COLO829 (cell line): ENCODE measurements at regions not wholly inside any gene's neighbourhood (a gene's known extent, or its start where the extent isn't known, plus 50 kb on each side); places are given as distances from the start of the nearest gene placed in this dataset.
"Not testable (repeated sequence)": the region's sequence is repeated elsewhere in the genome, so short reads cannot be mapped to it uniquely, and the experiment has no call there.

Experiments used
- DNase-seq: peaks from one replicate; pipeline ENCODE4 v3.0.0; 2012; ENCODE audit warnings: low spot score

DNA sequence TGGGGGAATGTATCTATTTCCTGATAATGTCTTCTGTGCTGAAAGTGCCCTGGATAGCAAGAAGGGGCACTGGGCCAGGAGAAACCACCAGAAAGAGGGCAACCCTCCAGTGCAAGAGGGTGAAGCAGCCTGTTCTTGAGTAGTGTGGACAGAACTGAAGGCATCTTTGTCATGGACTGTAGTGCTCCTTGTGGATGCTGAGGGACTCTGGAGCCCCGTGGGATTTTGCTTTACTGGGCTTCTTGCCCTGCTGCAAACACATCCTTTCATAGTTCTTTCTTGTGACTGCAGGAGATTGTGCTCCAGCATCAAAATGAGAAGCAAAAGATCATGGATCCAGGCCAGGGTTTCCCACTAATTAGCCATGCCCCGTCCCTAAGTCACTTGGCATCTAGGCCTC is 300.6 kb downstream of the ZNF326 start:
- DNase-seq, result no peak

DNA sequence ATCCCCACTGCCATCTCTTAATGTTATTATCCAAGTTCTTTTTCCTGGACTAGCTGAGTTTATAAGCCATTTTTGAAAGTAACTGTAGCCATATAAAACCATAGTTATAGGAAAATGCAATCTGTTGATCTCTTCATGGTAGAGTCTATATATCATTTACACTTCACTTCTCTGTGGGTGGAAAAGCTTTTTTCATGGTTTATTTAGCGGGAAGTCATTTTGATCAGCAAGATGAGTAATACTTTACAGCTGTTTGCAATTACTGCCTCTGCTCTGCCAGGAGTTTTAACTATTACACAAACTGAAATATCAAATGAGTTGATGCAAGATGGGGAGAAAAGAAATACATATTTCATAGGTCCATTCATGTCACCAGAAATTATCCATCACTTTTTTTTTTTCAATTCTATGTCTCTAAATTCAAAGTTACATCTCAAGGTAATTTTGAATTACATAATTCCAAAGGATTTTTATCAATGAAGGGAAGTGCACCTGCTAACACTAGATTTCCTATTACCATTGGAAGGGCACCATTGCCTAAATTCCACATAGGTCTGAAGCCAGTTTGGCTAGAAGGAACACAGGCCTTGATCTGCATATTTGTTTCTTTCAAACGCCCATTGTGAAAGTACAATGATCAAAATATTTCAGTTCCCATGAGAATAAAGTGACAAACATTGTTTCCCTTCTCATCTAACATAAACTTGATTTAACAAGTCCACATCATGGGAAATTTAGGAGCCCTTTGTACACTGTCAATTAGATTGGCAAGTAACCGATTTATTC is 296.7 kb downstream of the ZNF326 start:
- no peak for DNase-seq

DNA sequence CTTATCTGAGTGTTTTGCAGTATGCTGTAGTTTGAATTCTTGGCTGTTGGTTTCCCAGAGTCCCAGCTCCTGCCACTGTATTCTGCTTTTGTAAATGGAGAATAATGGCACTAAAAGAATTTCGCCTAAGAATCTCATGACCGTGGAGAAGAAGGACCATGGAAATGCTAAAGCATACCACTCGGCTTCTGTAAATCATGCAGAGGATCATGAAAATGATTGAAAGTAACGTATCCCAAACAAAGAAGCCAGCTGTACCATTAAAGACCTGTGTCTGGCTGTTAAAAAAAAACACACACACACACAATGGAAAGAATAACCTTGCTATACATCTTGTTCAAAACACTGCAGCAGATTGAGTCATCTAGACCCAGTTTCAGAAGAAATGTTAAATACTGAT is 287.9 kb downstream of the ZNF326 start:
- no peak for DNase-seq

DNA sequence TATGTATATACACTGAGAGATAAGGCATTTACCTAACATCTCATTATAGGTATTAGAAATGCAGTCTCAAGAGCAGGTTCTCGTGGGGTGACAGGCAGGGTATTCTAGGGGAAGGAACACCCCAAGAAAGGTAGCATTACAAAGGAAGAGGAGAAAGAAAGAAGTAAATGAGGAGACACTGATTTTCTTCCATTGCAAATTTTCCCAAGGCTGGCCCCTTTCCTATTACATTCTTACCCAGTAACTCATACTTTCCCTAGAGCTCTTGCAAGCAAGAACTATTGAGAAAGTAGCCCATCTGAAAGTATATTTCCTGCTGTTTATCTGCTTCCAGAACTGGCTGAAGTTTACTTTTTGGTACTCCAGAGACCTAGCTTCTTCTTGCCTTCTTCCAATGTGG is 287.0 kb downstream of the ZNF326 start:
- not testable (repeated sequence) for DNase-seq

DNA sequence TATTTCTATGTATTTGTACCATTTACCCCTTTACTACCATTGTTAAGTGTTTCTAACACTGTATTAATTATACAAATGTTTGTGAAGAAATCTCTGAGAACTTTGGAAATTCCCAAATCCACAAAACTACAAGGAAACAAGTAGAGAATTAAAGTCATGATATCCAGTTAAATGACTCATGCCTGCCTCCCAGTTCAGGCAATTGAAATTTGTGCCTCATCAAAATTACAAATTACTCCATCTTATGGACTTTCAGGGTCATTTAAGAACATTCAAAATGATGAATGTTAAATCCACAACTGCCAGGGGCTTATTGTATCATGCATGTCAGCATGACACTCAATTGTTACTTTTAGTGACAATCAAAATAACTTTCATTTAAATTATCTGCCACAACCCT is 282.4 kb downstream of the ZNF326 start:
- no peak for DNase-seq

DNA sequence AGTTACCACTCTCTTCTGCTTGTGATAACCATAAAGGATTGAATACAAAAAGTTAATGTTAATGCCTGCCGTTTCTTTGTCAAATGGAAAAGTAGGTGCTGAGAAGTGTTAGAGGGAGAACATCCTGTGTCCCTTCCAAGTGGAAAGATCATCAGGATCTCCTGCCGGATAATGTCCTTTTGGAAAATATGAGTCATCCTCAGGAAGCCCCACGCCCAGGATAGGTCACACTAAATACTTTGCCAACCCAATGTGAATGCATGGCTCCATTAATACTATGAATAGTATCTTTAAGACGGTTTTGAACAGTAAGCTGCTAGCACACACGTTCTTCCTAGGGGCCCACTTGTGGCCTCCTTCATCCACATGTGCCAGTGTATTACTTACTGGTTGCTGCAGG is 279.5 kb downstream of the ZNF326 start:
- DNase-seq, result peak; percentile 17

DNA sequence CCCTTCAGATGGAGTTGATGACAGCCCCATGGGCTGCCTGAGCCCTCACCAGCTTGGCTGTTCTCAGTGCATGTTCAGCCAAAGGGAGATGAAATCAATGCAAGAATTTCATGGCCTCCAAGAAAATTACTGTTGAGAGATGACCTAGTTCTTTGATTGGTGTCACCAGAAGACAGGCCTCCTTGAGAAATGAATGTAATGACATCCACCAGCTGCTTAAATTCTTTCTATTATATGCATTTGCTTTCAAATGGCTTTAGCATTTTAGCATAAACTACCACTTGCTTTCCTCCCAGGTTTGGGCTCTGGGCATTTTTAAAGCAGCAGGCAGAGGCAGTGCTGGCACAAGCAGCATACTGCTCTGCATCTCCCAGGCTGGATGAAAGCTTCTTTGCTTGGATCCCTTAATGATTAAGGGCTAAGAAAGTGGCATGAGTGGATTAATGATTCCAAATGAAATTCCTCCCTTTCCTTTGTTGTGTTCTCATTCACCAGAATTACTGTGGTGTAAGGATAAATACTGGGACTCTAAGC is 278.4 kb downstream of the ZNF326 start:
- DNase-seq, result no peak

DNA sequence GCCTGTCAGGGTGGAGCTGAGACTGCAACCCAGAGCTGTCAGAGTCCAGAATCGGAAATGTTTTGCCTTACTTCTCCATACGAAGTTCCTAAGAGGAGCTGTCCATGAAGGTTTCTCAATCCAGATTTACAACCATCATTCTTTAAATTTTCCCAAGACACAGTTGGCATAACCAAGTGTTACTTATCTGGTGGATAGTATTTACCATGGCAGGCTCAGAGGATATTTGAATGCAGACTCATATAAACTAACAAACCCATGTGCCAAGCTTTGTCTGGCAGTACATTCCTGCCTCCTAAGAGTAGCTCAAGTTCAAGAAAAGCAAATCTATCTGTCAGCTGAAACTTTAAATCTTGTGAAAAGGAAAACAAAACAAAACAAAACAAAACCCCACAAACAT is 267.9 kb downstream of the ZNF326 start:
- no peak for DNase-seq

DNA sequence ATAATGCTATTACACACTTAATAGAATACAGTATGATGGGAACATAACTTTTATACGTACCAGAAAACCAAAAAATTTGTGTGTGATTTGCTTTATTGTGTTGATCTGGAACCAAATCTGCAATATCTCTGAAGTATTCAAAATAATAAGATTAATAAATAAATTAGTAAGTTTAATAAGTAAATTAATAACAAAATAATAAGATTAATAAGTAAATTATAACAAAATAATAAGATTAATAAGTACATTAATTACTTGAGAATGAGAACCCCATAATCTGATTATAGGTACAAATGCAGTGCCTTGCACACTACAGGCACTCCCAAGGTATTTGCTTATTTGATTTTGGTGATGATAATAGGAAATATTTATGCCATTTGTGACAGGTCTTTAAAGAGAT is 267.4 kb downstream of the ZNF326 start:
- DNase-seq, result no peak

DNA sequence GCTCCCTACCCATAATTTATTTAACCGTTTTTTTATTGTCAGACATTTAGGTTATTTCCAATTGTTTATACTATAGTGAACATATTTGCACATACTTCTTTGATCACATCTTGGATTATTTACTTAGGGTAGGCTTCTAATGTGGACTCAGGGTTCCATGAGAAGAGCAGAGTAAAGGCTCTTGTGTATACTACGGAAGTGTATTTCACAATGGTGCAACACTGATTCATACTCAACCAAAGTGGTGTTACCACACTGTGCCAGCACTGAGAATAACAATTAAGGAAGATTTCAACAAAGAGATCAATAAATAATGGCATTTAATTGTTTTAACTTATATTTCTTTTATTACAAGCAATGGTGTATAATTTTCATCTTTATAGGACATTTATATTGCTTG is 251.2 kb downstream of the ZNF326 start:
- no peak for DNase-seq

DNA sequence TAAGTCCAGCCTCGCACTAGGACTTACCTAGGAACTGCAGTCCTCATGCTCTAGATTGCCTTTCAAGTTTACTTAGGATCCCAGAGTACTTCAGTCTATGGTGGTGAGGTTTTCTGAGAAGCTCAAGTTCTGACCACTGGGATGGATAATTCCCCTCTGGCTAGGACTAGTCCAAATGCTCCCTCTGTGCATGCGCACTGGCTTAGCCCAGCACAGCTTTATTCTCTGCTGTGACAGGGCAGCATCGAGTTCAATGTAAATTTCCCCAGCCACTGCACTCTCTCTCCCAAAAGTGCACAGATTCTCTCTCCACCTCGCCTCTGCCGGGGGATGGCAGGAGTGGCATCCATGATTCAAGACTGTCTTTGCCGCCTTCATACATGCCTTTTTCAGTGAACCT is 241.6 kb downstream of the ZNF326 start:
- no peak for DNase-seq

DNA sequence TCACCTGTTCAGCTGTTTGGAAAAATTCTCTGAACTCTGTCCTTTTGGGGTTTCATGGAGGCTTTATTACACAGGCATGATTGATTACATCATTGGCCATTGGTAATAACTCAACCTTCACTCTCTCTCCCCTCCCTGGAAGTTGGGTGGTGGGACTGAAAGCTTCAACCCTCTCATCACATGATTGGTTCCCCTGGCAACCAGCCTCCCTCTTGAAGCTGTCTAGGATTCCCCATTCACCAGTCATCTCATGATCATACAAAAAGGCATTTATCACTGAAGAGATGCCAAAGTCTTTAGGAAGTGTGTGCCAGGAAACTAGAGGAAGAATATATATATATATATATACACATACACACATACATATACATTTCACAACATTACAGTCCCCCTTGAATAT is 228.5 kb downstream of the ZNF326 start:
- DNase-seq, result no peak

DNA sequence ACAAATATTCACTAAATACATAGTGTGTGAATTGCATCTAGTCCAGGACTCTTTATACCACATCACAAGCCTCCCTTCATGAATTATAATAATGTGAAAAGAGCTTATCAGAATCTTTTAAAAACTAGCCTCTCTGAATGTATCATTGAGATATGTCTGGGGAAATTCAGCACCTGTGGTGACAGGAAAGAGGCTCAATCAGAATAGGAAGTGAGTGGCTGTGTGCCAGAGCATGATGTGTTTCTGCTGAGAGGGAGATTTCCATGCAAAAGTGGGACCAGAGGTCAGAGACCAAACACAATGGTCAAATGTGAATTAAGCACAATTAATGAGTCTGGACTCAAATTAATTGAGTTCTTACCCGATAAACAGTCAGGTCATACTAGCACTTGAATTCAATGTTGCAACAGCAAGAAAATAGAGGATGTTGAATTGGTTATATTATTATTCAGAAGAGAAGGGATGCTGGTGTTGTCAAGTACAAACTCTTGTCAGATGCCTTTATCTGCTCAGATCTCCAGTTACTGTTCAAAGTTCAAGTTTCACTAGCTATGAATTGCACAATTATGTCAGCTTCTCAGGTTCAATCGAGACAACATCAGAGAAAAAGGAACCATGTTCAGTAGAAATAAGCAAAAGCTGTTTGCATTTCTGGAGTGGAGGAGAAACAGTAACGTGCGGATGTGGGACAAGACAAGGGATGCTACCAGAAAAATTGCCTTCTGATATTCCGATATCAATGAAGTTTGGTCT is 226.2 kb downstream of the ZNF326 start:
- no peak for DNase-seq

DNA sequence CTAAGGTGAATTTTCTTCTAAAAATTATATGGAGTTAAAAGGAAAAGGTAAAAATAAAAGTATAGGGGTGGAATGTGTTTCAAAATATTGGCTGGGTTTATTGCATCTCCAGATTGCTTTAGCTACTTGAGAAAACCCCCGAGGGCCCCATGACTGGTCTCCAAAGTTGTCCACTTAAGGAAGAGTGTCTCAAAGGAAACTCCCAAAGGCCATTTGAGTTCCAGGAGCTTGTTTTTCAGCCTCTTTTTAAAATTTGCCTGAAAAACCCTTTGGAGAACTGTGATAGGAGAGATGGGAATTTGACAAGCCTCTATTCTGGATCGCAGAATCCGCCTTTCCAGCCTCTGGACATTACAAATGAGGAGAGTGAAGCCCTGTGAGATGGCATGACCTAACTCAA is 225.6 kb downstream of the ZNF326 start:
- DNase-seq, result no peak

DNA sequence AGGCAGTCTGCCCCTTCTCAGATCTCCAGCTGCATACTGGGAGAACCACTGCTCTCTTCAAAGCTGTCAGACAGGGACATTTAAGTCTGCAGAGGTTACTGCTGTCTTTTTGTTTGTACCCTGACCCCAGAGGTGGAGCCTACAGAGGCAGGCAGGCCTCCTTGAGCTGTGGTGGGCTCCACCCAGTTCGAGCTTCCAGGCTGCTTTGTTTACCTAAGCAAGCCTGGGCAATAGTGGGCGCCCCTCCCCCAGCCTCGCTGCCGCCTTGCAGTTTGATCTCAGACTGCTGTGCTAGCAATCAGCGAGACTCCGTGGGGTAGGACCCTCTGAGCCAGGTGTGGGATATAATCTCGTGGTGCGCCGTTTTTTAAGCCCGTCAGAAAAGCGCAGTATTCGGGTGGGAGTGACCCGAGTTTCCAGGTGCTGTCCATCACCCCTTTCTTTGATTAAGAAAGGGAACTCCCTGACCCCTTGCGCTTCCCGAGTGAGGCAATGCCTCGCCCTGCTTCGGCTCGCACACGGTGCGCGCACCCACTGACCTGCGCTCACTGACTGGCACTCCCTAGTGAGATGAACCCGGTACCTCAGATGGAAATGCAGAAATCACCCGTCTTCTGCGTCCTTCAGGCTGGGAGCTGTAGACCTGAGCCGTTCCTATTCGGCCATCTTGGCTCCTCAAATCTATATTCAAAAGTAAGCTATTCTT is 224.4 kb downstream of the ZNF326 start:
- DNase-seq, result not testable (repeated sequence)

DNA sequence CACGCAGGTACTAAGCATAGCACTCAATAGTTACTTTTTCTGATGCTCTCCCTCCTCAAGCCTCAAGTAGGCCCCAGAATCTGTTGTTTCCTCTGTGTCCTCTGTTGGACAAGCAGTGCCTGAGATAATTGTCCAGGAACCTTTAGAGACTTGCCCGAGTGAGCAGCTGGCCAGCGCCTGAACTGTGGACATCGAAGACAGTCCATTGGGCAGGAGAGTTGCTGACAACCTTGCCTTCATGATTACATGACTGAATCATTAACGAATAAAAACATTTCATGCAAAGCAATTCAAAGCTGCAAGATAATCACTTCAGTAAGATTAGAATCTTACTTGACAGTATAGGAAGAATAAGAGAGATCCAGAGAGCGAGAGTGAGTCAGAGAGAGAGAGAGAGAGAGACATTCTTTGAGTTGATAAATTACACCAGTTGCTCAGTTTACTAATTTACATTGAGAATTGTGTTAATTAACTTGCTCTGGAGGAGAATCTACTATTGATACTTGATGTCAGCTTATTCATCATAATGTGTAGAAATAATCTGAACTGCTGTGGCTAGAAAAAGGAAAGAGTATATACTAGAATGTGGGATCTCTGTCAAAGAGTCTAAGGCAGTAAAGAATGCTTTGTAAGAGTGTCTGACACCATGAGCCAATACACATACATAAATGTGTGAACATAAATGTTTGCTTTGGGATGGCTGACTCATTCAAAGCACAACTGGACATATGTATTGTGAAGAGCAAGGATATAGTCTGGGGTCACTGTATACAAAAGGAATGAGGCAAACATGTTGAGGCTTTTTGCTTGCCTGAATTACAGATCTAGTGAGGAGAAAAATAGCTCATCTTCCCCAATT is 216.0 kb downstream of the ZNF326 start:
- no peak for DNase-seq

DNA sequence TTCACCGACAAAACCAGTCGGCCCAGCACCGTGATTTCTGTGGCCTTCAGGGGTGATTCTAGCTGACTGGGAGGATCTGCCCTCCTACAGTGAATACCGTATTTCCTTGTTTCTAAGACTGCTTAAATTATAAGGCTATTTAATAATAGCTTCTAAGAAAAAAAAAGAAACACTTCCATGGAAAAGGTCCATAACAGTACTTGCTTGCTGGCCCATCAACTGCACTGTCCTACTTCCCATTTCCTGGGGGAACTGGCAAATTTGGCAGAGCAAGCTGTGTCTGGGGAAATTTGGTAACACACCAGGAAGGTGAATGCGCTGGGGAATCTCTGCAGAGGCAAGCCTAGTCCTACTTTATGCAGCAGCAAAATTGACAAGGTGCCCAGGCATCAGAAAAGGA is 214.0 kb downstream of the ZNF326 start:
- no peak for DNase-seq

DNA sequence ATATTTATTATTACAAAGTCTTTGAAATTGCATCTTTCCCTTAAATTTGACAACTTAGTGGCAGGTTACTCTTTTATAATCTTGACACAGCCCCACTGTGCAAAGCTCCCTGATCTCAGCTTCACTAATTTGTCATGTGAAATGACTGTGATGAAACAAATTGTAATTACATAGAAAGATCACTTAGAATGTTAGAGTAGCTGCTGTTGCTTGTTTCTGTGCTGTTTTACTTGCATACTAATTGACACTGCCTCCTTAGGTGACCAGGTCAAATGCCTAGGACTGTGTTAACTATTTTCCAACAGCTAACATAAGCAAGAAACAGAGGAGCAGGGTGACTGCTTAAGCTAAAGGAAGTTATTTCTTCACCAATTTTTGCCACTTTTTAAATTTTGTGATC is 211.3 kb downstream of the ZNF326 start:
- DNase-seq, result no peak

DNA sequence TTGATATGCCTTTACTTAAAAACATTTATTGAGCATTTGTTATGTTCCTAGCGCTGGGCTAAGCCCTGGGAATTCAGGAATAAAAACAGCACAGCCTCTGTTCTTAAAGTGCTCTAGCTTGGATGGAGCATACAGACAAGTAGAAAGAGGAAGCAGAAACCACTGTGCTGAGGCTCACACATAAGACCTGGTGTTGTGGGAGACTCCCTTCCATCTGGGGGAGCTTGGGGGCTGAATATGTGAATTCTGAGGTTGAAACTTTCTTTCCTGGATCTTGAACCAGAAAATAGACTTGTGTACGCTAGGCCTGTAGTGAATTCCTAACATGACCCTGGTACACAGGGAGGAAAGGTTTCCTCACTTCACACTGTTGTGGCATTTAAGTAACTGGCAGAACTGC is 209.9 kb downstream of the ZNF326 start:
- no peak for DNase-seq

DNA sequence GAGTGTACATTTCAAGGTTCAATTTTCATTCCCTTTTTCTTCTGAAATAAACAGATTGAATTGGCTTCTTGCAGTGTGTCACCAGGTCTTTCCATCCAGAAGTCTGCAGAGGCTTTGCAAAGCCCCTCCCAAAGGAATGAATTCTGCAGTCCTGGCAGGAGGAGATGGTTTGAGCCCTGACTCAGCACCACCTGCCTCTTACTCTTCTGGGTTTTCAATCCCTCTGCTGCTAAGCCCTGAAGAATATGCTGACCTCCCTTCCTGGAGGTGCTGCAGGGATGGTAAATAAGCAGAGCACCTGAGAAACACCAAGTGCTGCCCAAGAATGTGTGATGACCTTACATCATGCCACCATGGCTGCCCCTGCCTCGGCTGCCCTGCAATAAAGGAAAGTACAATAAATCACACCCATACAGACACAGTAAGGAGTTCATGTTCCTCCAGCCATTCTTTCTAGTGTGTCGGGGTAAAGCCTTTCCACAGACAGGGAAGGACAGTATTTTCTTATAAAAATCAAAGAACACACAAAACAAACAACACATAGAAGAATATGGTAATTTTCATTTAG is 209.2 kb downstream of the ZNF326 start:
- no peak for DNase-seq
